ENCODE measurements at regions not wholly inside any gene's neighbourhood (a gene's known extent, or its start where the extent isn't known, plus 50 kb on each side); places are given as distances from the start of the nearest gene placed in this dataset.

DNA sequence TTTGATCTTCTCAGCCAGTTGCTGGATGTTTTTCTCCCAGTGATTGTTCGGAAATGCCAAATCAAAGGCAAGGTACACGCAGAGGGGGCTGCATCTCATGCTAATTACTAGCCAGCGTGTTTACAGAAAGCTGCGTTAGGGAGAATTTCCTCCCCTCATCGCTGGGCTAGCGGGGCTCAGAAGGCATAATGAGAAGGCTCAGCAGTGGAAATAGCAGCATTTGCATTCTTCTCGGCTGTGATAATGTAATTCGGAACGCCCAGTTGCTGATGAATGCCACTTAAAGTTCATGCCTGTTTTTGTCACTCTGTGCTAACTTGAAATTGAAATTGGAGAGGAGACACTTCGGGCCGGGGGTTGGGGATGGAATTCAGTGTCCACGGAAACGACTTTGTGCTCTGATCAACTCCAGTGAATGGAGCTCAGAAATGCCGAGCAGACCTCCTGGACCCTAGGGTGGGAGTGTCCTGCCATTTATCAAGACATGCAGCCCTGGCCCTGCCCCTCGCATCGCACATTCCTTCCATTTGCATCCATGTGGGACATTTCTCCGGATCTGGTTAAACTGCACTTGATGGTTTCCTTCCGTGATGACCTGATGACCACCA lies 313.4 kb upstream of the C1orf174 start:
- no peak overlapping the region for H2AFZ ChIP-seq (ENCODE audit: low read depth, low read length)
- TF ChIP-seq EZH2 (IDR thresholded peaks at IDR 0.05; ENCODE audit: borderline replicate concordance, low read depth, low read length, severe bottlenecking): no peak
- TF ChIP-seq, protein P1, sequence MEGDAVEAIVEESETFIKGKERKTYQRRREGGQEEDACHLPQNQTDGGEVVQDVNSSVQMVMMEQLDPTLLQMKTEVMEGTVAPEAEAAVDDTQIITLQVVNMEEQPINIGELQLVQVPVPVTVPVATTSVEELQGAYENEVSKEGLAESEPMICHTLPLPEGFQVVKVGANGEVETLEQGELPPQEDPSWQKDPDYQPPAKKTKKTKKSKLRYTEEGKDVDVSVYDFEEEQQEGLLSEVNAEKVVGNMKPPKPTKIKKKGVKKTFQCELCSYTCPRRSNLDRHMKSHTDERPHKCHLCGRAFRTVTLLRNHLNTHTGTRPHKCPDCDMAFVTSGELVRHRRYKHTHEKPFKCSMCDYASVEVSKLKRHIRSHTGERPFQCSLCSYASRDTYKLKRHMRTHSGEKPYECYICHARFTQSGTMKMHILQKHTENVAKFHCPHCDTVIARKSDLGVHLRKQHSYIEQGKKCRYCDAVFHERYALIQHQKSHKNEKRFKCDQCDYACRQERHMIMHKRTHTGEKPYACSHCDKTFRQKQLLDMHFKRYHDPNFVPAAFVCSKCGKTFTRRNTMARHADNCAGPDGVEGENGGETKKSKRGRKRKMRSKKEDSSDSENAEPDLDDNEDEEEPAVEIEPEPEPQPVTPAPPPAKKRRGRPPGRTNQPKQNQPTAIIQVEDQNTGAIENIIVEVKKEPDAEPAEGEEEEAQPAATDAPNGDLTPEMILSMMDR (IDR thresholded peaks at IDR 0.05; ENCODE audit: borderline replicate concordance, extremely low read depth, low read length, poor library complexity, severe bottlenecking): no peak

DNA sequence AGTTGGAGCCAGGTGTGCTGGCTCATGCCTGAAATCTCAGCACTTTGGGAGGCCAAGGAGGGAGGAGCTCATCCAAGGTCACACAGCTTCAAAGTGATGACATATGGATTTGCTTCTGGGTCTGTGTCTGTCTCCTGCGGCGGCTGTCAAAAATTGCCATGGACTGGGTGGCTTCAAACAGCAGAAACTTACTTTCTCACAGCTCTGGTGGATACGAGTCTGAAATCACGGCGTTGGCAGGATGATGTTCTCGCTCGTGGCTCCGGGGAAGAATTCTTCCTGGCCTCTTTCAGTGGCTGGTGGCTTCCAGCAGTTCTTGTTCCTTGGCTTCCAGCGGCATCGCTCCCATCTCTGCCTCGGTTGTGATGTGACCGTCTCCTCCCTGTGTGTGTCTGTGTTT lies 314.8 kb upstream of the C1orf174 start:
- no peaks in the 10 kb centered on the region for H4K20me1 ChIP-seq (ENCODE audit: insufficient read depth, low read length)
- DNase-seq (no peak), ATAC-seq (ENCODE audit: insufficient read depth, low read depth) (no peak)
- no peaks in the 10 kb centered on the region for H3K27me3 ChIP-seq (ENCODE audit: insufficient read depth, low read length, poor library complexity)
- no peak overlapping the region for H2AFZ ChIP-seq (ENCODE audit: low read depth, low read length)
- no peak overlapping the region for H3K4me2 ChIP-seq (ENCODE audit: insufficient read depth, low read length)
- no peak overlapping the region for H3K4me3 ChIP-seq (ENCODE audit: low read depth in 1 of 2, low read length in 2 of 2)
- no peaks in the 10 kb centered on the region for H3K36me3 ChIP-seq (ENCODE audit: insufficient read depth, low read length)
- H3K4me1 ChIP-seq (ENCODE audit: insufficient read depth, low read length): no peaks in the 10 kb centered on the region
- H3K9me3 ChIP-seq (ENCODE audit: insufficient read depth, low read length, severe bottlenecking): no peaks in the 10 kb centered on the region
- no peaks in the 10 kb centered on the region for H3K79me2 ChIP-seq (ENCODE audit: insufficient read depth, low read length)
- H3K27ac ChIP-seq (ENCODE audit: low read length): no peak overlapping the region
- no peak overlapping the region for H3K9ac ChIP-seq (ENCODE audit: low read depth, low read length)
- TF ChIP-seq, protein P1 (IDR thresholded peaks at IDR 0.05; ENCODE audit: borderline replicate concordance, extremely low read depth, low read length, poor library complexity, severe bottlenecking): no peak
- no peak for TF ChIP-seq EZH2 (IDR thresholded peaks at IDR 0.05; ENCODE audit: borderline replicate concordance, low read depth, low read length, severe bottlenecking)

More for the DNA sequence above, 313.4 kb upstream of the C1orf174 start:
- H3K4me3 ChIP-seq (ENCODE audit: low read depth in 1 of 2, low read length in 2 of 2): no peak overlapping the region
- ATAC-seq (ENCODE audit: insufficient read depth, low read depth): no peak
- no peak for DNase-seq
- no peak overlapping the region for H3K9ac ChIP-seq (ENCODE audit: low read depth, low read length)
- H3K27ac ChIP-seq (ENCODE audit: low read length): no peak overlapping the region
- H3K79me2 ChIP-seq (ENCODE audit: insufficient read depth, low read length): no peaks in the 10 kb centered on the region
- no peaks in the 10 kb centered on the region for H3K9me3 ChIP-seq (ENCODE audit: insufficient read depth, low read length, severe bottlenecking)
- H3K27me3 ChIP-seq (ENCODE audit: insufficient read depth, low read length, poor library complexity): no peaks in the 10 kb centered on the region
- H3K36me3 ChIP-seq (ENCODE audit: insufficient read depth, low read length): no peaks in the 10 kb centered on the region
- no peak overlapping the region for H3K4me2 ChIP-seq (ENCODE audit: insufficient read depth, low read length)
- no peaks in the 10 kb centered on the region for H4K20me1 ChIP-seq (ENCODE audit: insufficient read depth, low read length)
- H3K4me1 ChIP-seq (ENCODE audit: insufficient read depth, low read length): no peaks in the 10 kb centered on the region

DNA sequence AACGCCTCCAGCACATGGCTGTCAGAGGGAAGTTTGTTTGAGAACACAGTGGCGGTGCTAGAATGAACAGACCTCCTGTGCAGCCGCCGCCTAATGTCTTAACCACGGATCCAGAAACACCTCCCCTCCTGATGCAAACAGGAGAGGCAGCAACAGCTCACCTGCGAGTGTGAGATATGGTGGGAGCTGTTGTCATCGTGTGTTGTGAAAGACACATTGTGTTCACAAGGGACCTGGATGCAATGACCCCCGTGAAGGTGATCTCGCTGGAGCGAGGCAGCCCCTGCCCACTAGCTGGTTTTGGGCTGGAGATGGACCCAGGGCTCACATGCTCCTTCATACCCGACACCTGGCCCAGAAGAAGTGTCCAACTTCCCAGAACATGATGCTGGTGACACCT lies 315.3 kb upstream of the C1orf174 start:
- no peak for TF ChIP-seq EZH2 (IDR thresholded peaks at IDR 0.05; ENCODE audit: borderline replicate concordance, low read depth, low read length, severe bottlenecking)
- TF ChIP-seq, protein P1 (IDR thresholded peaks at IDR 0.05; ENCODE audit: borderline replicate concordance, extremely low read depth, low read length, poor library complexity, severe bottlenecking): no peak
- H3K36me3 ChIP-seq (ENCODE audit: insufficient read depth, low read length): no peaks in the 10 kb centered on the region
- no peak for ATAC-seq (ENCODE audit: insufficient read depth, low read depth)
- no peaks in the 10 kb centered on the region for H3K4me1 ChIP-seq (ENCODE audit: insufficient read depth, low read length)
- no peak overlapping the region for H2AFZ ChIP-seq (ENCODE audit: low read depth, low read length)
- no peak overlapping the region for H3K4me2 ChIP-seq (ENCODE audit: insufficient read depth, low read length)
- no peaks in the 10 kb centered on the region for H3K9me3 ChIP-seq (ENCODE audit: insufficient read depth, low read length, severe bottlenecking)
- no peaks in the 10 kb centered on the region for H4K20me1 ChIP-seq (ENCODE audit: insufficient read depth, low read length)
- H3K4me3 ChIP-seq (ENCODE audit: low read depth in 1 of 2, low read length in 2 of 2): no peak overlapping the region
- no peak overlapping the region for H3K9ac ChIP-seq (ENCODE audit: low read depth, low read length)
- H3K27ac ChIP-seq (ENCODE audit: low read length): no peak overlapping the region
- no peaks in the 10 kb centered on the region for H3K27me3 ChIP-seq (ENCODE audit: insufficient read depth, low read length, poor library complexity)
- no peak for DNase-seq
- no peaks in the 10 kb centered on the region for H3K79me2 ChIP-seq (ENCODE audit: insufficient read depth, low read length)

Data from DND-41 (cell line).